ENCODE measurements at regions not wholly inside any gene's neighbourhood (a gene's known extent, or its start where the extent isn't known, plus 50 kb on each side); places are given as distances from the start of the nearest gene placed in this dataset.

GRCh38 chr6:11633741-11634509 is 96.4 kb downstream of the TMEM170B start:
- no peak for DNase-seq (ENCODE audit: low read depth in 3 of 3)

- no peak for DNase-seq (ENCODE audit: low read depth in 3 of 3)
These were observed 97.4 kb downstream of the TMEM170B start for GRCh38 chr6:11634948-11635347.

DNA sequence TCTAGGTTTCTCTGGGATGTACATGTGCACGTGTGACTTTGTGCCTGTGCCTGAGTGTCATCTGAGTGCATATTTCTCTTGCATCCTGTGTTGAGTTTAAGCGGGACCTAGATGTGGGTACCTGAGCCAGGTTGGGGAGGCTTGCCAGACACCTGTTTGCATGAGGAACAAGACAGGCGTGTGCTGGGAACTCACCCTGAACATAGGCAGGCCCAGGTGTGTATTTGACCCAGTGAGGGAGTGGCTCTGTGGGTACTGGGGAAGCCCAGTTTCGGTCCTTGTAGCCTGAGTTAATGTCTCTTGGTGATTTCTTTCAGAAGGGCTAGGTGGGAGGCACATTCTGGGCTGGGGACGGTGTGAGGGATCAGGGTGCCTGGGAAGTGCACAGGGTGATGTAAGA is 98.6 kb downstream of the TMEM170B start:
- DNase-seq (ENCODE audit: low read depth in 3 of 3) = no peak

GRCh38 chr6:11637266-11637665 is 99.7 kb downstream of the TMEM170B start:
- no peak for DNase-seq (ENCODE audit: low read depth in 3 of 3)

- DNase-seq (ENCODE audit: low read depth in 3 of 3) = no peak
These were observed 102.1 kb downstream of the TMEM170B start for GRCh38 chr6:11639376-11640235.

DNA sequence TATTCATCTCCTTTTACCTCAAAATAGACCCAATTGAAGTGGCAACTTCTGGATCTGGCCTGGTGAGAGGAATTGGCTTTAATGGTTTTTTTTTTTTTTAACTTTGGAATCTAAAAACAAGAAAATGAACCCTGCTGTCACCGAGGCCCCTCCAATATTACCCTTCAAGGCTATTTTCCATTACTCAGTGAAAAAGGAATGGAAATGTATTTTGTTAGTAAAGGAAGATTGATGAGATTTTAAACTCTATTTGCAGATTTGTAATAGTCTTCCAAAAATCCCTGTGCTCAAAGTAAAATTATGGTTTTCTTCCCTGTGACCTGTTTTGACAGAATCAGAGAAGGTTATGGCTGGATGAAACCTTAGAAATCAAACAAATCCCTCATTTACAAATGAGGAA is 102.9 kb downstream of the TMEM170B start:
- DNase-seq (ENCODE audit: low read depth in 3 of 3) = no peak

- no peak for DNase-seq (ENCODE audit: low read depth in 3 of 3)
These were observed 106.5 kb downstream of the TMEM170B start for GRCh38 chr6:11644071-11644470.

DNA sequence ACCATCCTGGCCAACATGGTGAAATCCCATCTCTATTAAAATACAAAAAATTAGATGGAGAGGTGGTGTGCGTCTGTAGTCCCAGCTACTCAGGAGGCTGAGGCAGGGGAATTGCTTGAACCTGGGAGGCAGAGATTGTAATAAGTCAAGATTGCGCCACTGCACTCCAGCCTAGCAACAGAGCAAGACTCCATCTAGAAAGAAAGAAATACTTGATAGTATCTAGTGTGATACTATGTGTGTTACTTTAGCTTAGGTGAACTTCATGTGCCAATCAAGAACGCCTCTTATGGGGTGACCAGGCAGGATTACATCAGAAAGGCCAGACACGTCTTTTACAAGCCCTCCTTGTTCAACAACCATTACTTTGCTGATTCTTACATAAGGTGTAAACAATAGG is 107.1 kb downstream of the TMEM170B start:
- DNase-seq (ENCODE audit: low read depth in 3 of 3) = no peak

- no peak for DNase-seq (ENCODE audit: low read depth in 3 of 3)
These were observed 107.5 kb downstream of the TMEM170B start for GRCh38 chr6:11645016-11645415.

DNA sequence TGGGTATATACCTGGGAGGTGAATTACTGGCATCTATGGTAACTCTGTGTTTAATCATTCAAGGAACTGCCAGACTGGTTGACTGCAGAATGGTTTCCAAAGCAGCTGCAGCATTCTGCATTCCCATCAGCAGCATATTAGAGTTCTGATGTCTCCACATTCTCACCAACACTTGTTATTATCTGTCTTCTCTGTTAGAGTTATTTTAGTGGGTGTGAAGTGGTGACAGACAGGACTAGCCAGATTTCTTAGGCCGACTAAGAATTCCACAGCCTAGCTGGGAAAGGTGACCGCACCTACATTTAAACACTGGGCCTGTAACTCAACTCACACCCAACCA is 110.9 kb downstream of the TMEM170B start:
- no peak for DNase-seq (ENCODE audit: low read depth in 3 of 3)

DNA sequence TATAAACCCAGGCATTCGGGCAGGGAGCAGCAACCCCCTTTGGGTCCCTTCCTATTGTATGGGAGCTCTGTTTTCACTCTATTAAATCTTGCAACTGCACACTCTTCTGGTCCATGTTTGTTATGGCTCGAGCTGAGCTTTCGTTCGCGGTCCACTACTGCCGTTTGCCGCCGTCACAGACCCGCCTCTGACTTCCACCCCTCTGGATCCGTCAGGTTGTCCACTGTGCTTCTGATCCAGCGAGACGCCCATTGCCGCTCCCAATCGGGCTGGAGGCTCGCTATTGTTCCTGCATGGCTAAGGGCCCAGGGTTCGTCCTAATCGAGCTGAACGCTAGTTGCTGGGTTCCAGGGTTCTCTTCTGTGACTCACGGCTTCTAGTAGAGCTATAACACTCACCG is 111.3 kb downstream of the TMEM170B start:
- DNase-seq (ENCODE audit: low read depth in 3 of 3) = no peak

DNA sequence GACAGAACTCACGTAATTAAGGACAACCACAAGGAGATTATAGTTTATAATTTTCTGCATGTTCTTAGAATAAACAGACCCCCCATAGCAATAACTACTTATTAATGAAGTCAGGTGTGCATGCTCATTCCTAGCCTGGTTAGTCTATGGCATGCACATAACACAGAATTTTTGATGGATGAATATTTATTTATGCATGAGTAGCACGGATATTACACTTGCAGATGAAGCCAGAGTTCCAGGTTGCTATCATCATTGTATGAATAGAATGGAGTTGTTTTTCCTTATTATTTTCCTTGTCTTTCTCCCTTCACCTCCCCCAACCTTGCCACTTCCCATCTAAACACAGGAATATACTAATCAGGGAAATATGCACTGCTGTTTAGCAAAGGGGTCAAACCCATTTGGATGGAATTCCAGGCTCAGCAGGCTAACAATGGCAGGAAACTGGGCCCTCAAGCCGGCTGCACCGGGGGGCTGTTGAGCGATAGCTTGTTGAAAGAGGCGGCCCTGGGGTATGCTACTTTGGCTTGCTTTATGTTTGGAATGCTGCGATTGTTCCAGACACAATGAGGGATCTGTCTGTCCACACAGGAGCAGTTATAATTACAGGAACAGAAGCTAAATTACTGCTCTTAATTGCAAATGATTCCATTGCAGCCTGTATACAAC is 112.6 kb downstream of the TMEM170B start:
- DNase-seq (ENCODE audit: low read depth in 3 of 3) = no peak

DNA sequence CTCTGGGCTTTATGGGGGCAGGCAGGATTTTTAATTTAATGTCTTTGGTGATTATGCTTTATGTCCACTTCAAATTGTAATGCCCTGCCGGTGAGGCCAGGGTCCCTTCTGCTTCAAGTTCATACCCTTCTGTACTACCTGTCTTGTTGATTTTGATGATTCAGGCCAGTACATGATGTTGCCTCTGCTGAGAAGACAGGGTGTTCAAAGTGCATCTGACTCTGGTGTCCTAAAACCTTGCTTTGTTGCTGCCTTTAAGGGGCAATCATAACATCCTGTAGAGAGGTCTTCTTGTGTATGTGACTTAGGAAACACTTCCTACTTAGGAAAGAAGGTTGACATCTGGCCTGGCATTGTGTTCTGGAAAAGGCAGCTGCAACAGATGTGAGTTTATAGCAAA is 113.2 kb downstream of the TMEM170B start:
- DNase-seq (ENCODE audit: low read depth in 3 of 3) = no peak

DNA sequence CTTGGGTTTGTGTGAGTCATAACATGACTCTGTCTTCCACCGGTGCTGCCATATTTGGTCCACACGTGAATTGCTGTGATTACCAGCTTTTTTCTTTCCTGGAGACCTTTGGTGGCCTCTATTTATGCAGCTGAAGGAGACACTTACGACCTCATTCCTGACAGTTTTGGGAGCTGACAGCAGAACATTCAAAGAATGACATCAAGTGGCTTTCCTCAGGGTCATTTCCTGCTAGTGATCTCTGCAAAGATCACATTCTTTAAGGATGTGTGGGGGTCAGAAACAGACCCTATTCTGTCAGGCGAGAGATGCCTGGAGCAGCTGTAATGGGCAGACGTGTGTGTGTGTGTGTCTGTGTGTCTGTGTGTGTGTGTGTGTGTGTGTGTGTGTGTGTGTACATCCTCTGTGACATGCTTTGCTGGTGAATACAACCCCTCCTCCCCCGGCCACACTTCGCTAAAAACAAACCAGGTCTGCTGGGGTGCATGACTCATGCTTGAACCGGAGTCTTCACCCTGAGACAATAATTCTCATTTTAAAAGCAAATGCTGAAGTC is 115.6 kb downstream of the TMEM170B start:
- DNase-seq (ENCODE audit: low read depth in 3 of 3) = peak in 2 of 3 experiments; percentile 6 to 23

GRCh38 chr6:11654876-11655275 is 117.3 kb downstream of the TMEM170B start:
- no peak for DNase-seq (ENCODE audit: low read depth in 3 of 3)

DNA sequence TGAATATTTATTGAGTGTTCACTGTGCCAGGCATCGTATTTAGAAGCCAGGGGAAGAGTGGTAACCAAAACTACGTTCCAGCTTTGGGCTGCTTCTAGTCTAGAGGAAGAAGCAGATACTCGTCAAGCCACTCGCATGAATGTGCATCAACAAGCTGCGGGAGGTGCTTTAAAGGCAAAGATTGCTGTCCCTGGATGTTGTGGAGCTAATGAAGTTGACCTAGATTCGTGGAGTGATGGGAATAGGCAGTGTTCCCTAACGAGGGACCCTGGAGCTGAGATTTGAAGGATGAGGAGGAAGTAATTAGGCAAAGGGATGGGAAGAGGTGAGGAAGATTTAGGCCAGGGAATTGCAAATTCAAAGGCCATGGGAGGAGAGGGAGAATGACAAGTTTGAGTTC is 118.9 kb downstream of the TMEM170B start:
- no peak for DNase-seq (ENCODE audit: low read depth in 3 of 3)

GRCh38 chr6:11659757-11660156 is 118.8 kb downstream of the ADTRP start:
- no peak for DNase-seq (ENCODE audit: low read depth in 3 of 3)

- no peak for DNase-seq (ENCODE audit: low read depth in 3 of 3)
These were observed 116.3 kb downstream of the ADTRP start for GRCh38 chr6:11662323-11662722.

- no peak for DNase-seq (ENCODE audit: low read depth in 3 of 3)
These were observed 115.1 kb downstream of the ADTRP start for GRCh38 chr6:11663519-11663918.
